HG02943 (cell line): ENCODE measurements at regions not wholly inside any gene's neighbourhood (a gene's known extent, or its start where the extent isn't known, plus 50 kb on each side); places are given as distances from the start of the nearest gene placed in this dataset.
"Not testable (repeated sequence)": the region's sequence is repeated elsewhere in the genome, so short reads cannot be mapped to it uniquely, and the experiment has no call there.

Experiments
- ATAC-seq: cut with Tn5 transposase; IDR thresholded peaks from one replicate; pipeline ENCODE4 v1.9.1; 2021; ENCODE audit warnings: mild to moderate bottlenecking, low read depth, moderate library complexity; ENCODE audit not compliant: unreplicated experiment

DNA sequence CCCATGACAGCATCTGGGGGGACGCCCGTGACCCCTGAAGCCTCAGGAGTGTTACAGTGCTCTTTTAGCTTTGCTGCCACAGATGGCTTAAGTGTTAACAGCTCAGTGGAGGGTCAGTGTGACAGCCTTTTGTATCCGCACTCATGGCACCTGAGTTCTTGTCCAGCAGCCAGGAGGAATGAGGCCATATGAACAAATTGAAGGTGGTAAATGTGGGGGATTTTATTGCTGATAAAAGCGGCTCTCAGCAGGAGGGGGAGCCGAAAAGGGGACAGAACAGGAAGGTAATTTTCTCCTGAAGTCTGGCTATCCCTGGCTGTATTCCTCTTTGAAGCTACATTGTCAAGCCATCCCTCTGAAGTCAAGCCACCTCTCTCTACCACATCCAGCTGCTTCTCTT is 441.0 kb downstream of the RAPGEF2 start:
- ATAC-seq, result no peak

DNA sequence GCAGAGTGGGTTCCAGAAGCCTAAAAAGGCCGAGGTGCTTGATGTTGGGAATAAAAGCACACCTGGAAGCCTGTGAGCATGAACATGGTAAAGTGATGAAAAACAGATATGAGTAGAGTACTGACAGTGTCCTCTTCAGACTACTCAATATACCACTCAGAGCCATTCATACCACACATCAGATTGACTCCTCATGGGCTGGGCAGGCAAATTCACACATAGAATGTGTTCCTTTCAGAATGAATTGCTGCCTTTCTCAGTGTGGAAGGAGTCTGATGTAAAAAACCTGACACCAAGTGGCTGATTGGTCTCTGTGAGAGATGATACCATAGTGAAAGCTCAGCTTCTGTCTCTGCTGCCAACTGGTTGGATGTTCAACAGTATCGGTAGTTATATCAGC is 442.7 kb downstream of the RAPGEF2 start:
- ATAC-seq, result no peak

DNA sequence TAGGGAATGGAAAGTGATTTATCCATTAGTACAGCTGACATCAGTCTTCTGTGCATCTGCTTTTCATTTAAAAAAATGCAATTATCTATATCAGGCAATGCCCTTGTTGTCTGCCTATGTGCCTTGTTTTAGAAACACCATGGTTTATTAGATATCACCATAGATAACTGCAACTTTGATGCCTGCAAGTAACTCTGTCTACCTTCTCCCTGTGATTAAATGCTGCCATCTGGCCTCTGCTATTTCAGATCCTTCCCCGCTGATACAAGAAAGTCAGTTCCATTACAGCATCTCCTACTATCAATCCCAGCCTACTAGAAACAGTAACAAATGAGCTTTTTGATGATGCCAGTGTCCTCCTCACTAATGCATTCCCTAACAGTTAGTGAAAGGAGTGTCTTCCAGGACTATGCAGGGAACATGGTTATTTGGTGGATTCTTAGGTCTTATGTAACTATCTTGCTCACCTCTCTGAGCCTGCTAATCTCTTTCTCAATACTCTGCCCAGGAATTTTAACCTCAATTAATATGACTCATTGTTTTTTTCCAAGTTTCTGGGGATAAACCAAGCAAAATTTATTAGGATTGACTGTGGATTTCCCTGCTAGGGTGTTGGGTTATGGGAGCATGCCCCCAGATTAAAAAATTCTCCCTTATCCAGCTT is 444.9 kb downstream of the RAPGEF2 start:
- no peak for ATAC-seq

DNA sequence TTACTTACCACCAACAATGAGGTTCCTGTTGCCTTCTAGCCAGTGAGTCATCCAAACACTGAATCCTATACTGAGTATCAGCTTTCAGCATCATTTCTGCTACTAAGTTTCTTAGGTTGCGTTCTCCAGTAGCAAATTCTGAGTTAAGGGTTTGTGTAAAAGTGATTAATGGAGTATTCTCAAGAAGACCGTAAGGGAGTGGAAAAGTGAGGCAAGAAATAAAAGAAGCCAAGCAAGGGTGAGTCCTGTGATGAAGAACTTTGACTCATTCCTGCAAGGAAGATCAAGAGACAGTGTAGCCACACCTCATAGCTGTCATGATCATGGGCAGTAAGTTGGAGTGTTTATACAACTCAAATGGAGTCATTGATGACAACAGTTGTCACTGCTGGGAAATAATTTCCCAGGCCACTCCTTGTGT is 446.2 kb downstream of the RAPGEF2 start:
- ATAC-seq, result no peak

DNA sequence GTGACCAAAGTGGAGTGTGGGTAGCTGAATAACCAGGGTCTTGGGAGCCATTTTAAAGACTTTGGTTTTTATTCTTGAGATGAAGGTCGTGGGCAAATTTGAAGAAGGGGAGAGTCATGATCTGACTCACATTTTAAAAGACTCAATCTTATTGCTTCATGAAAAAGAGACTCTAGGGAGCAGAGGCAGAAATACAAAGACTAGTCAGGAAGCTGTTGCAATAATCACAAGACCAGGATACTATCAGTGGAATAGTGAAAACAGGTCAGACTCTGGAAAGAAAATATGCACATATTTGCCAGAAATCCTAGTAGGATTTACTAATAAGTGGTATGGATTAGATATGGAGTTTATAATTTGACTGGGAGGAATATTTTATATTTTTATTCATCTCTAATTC is 448.4 kb downstream of the RAPGEF2 start:
- ATAC-seq, result no peak

DNA sequence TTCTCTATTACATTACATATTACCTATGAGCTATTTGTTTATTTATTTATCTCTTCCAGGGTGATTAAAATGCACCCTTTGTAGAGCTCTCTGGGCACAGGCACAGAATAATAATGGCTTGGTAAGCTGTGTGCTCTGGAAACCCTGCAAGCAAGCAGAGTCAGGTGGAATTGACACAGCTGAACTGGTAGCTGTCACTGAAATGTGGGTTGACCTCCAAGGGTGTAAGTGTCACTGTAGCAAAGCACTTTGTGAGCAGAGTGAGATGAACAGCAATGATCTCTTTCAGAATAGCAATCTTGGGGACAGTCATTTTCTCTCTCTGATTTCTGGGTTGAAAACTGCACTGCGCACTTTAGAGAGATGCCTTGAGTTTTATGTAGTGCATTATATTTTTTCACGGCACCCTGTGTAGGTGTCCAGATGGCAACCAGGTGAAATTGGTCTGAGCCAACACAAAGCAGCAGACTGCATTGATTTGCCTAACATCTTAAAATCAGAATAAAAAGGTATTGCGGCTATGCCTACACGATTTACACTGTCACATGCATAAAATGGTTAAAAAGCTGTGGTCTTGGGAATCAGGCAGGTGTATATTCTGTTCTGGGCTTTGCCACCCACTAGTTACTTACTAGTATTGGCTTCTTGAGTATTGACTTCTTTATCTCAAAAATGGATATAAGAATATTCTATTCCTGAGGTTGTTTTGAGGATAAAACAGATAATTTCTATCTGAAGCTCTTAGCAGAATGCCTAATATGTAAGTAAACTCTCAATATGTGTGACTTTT is 450.3 kb downstream of the RAPGEF2 start:
- no peak for ATAC-seq

DNA sequence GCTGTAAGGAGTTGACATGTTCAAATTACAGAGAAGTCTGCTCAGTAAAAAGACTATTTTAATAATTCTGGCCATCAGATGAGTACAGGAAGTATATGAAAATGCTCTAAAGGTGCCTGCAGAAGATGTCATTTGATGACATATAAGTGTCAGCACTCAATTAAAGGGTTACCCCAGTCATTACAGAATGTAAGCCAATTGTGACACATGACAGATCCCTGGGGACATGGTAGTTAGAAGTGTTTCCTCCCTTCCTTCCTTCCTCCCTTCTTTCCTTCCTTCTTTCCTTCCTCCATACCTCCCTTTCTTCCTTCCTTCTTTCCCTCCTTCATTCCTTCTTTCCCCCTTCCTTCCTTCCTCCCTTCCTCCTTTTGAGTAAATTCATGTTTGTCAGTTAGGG is 453.0 kb downstream of the RAPGEF2 start:
- ATAC-seq, result no peak

DNA sequence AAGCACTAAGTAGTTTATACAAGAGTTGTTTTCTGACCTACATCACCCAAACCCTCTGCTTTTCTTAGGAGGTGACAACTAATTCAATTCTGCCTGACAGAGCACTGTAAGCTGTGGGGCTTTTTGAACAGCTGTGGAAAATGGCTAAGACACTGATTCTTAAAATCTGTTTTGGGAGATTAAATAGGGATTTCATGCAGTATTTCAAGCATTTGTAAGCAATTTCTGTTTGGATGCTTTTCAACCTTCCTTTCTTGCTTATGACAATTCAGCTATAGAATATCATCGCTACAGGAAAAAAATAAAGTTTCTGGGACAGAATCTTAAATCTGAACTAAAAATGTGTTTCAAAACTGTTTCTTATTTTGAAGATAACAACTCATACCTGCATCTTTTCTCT is 459.5 kb downstream of the RAPGEF2 start:
- ATAC-seq, result no peak

DNA sequence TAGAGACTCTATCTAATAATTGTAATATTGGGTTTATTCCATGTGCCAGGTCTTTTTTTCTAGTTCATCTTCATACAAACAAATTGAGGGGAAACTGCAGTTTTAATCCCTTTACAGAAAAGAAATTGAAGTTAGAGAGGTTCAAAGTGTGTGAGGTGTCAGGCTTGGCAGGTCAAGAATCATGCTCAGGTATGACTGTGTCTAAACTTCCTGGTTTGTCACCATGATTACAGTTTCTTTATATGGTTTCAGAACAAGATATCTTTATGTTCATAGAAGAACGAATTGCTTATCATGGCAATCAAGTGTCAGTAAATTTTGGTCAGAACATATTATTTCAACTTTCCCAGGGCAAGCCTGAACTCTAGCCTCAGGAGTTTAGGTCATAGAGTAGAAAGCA is 460.4 kb downstream of the RAPGEF2 start:
- no peak for ATAC-seq

DNA sequence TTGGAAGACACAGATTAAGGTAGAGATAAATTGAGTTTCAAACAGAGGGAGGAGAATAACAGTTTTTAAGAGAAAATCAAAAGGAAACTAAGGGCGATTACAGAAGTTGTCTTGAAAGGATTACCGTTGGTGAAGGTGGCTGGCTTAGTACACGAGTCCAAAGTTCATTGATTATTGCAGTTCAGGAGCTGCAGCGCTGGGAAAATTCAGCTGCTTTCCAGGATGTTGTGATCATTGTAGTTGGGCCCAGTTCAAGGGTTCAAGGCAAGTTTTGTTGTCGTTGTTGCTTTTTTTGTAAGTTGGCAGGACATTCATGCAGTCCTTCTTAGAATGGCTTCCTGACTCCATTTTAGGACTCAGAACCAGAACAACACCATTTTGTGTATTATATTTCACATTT is 461.7 kb downstream of the RAPGEF2 start:
- no peak for ATAC-seq

DNA sequence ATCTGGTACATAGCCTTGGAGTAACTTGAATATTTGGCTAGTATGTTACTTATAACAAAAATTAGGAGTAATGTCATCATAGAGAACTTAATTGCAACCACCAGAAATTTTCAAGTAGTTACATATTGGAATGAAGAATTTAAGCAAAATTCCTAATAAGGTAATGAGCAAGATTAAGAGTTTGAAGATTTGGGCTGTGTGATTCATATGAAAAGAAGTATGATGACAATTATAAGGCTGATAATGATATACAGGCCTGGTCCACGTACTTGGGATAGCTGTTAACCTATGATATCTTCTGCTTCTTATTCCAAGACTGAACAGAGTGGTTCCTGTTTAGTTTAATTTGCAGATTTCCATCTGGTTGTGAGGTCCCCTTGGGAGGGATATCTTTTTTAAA is 463.9 kb downstream of the RAPGEF2 start:
- no peak for ATAC-seq

DNA sequence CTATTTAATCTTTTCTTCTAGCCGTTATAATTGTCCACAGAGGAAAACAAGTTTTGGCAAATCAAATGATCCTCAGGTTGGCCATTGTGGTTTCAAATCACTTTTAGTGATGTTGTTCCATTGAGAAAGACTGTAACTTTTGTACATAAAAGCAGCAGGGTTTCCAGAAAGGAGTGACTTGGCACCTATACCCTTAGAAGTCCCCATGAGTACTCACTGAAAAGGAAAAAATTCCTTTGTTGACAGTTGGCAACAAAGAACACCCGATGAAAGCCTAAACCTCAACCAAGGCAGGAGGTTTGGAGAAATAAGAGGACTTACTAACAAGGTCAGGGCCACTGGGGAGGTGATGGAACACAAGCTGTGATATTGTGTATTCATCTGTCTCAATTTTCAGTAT is 474.4 kb downstream of the RAPGEF2 start:
- no peak for ATAC-seq

DNA sequence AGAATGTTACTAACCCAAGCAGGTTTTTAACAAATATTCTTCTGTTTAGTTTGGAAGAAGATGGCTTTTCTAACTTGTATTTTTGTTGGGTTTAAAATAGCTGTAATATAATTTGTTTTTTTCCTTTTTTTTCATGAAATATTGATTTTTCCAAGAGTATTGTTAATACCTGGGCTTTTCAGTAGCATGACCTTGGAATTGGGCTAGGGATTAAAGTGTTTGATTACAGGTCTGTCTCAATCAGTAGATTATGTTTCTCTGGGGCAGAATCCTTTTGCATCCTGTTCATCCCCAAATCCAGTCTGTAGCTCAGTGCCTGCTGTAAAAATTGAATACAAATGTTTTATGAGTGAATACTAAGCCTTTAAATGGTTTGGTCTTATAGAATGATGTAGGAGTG is 479.8 kb downstream of the RAPGEF2 start:
- ATAC-seq, result no peak

DNA sequence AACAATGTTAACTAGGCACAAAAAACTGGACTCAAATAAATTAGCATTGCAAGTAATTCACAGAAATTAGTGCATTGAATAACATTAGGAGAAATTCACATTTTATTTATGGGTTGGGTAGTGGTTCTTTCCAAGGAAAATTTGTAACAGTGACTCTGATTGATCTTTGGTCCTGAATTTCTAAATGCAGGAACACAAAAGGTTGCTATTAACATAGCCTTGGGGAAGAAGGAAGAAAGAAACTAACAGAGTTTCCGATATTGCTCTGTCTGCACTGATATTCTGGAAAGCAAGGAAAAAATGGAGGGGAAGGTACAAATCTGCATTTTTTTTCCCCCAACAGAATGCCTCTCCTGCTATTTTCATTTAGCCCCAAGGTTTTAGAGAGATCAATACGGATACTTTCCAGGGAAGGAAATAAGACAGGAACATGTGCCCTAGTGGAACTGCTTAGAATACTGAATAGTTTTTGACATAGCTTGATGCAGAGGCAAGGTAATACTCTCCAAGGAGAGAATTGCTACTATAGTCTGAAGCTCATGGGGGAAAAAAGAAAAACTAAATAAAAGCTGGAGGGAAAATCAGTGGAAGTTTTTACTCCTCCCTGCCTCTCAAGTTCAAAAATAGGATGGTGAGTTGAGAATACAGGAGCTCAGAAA is 490.1 kb downstream of the RAPGEF2 start:
- no peak for ATAC-seq

DNA sequence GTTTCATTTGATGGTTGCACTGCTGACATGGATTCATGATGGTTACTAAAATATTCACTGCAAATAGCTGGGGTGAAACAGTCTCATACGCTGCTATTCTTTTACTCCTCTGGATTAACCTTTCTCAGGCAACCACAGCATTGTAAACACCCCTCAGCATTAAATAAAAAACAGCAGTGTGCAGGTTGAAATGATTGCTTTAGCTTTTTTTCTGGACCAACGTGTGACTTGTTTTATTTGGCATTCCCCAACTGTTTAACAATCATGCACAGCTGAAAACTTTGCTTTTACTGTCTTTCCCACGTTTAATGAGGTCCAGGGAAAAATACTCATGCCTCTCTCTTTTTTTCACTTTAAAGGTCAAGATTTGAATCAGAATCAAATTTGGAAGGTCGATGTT is 490.8 kb downstream of the RAPGEF2 start:
- ATAC-seq, result no peak

DNA sequence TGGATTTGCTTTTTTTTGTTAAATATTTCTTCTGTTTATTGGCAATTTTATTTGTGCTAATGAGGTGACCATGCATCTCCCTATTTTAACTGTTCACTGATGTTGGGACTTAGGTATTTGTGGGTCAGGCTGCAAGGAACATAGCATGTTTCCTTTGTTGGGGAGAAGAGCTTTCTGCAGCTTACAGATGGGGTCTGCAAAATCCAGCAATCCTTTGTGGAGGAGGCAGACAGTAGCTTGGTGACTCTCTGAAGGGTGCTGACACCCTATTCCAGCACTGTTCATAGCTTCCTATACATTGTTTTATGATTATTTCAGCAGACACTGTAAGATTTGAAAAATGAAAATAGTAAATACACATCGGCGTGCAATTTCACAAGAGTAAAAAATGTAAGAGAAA is 491.7 kb downstream of the RAPGEF2 start:
- no peak for ATAC-seq

DNA sequence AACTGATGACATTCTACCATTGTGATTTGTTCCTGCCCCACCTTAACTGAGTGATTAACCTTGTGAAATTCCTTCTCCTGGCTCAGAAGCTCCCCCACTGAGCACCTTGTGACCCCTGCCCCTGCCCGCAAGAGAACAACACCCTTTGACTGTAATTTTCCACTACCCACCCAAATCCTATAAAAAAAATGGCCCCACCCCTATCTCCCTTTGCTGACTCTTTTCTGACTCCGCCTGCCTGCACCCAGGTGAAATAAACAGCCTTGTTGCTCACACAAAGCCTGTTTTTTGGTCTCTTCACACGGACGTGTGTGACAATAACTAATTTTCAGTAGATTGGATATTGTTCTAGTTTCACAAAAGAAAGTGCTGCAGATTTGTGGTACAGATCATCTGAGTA is 492.2 kb downstream of the RAPGEF2 start:
- not testable (repeated sequence) for ATAC-seq

DNA sequence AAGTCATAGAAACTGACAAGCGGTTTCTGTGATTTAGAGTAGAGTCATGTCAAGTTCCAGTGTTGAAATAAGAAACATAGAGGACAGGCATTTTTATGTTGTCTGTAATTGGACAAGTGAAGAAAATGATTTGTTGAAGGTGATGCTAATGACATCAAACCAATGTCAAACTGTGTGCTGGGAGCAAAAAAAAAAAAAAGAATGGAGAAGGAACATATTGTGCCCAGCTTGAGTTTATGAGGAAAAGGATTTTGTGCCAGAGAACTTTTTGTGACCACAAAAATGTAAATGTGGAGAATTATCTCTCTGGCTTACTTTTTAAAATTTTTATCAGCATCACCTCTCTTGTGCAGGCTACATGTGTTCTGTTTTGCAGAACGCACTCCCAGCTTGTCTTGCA is 495.7 kb downstream of the RAPGEF2 start:
- ATAC-seq, result no peak

DNA sequence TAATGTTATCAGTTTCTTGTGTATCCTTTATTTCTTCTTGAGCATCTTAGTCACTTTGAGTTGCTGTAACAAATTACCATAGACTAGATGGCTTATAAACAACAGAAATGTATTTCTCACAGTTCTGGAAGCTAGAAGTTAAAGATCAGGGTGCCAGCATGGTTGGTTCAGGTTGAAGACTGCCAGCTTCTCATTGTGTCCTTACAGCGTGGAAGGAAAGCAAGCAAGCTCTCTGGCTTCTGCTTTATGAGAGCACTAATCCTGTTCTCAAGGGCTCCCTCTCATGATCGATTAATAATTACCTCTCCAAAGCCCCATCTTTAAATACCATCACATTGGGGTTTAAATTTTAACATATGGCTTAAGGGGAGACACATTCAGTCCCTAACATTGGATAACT is 497.2 kb downstream of the RAPGEF2 start:
- no peak for ATAC-seq

DNA sequence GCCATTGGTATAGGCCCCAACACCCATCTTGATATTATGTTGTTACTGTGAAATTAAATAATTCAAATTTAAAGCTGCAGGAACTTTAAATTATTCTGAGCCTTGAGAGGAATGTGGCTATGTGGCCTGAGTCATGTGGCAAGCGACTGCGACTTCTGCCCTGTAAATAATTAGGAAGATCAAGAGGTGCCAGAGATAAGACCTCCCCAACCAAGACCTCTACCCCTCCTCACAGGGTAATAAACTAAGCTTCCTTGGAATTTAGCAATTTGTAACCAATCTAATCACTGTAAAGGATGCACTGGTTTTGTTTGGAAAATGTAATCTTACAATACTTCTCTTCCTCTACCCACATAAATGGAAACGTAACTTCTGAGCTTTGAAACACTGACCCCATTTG is 501.9 kb downstream of the RAPGEF2 start:
- no peak for ATAC-seq

DNA sequence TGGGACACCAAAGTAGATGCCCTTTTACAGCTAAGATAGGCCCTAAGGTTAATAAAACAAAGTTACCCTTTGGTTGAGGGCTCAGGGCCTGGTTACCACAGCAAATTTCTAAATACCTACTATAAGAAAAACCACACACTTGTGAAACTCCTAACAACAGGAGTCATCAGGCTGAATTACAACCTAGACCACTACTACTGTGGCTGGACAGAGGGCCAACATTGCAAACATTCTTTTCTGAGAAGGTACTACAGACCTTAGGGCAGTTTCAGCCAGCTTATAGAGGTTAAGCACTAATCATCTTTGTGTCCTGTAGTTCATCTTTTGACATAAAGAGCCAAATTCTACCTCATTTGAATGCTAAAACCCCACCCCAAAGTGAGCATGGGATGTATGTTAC is 504.0 kb downstream of the RAPGEF2 start:
- no peak for ATAC-seq

DNA sequence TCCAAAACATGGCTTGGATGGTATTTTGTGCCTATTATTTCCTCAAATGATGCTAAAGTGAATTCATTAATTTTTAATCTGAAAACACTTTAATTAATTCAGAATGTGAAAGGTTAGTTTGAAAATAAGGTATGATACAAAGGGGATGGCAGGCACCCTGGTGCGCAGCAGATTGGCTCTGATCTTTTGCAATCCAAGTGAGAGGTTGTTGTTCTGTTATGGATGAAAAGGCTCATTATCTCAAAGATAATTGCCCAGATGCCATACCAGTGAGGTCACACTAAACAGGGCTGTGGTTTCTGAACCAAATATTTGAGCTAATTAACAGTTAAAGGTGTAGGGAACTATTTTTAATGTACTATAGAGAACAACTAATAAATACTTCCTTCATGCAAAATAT is 504.9 kb downstream of the RAPGEF2 start:
- ATAC-seq, result no peak
